IMR-90 (cell line): ENCODE measurements at regions not wholly inside any gene's neighbourhood (a gene's known extent, or its start where the extent isn't known, plus 50 kb on each side); places are given as distances from the start of the nearest gene placed in this dataset.

Experiments used
- ATAC-seq: fragments of 200-7000 bp; cut with Tn5 transposase; 2 replicates; pipeline ENCODE4 v1.9.1; 2020; ENCODE audit warnings: low read depth, mild to moderate bottlenecking, moderate library complexity
- BruUV-seq: library from RNA; stranded (reverse); fragments of 400-500 nt; replicated peaks from 2 replicates; lab custom pipeline; 2021; lab: Mats Ljungman, UMichigan
- CTCF ChIA-PET: fragments of 300-600 bp; formaldehyde crosslinking; extraction: SDS; loops from one replicate; lab custom pipeline; 2021; ENCODE audit warnings: antibody characterized with exemption; lab: Yijun Ruan, JAX
- POLR2A ChIA-PET: fragments of 300-600 bp; sonication (Branson Sonifier 250); formaldehyde crosslinking; loops from one replicate; lab custom pipeline; 2022; ENCODE audit warnings: antibody characterized with exemption; ENCODE audit not compliant: unreplicated experiment; lab: Charles Lee
- DNase-seq: peaks from one replicate; pipeline ENCODE4 v3.0.0; 2013
- H2AFZ ChIP-seq: replicated peaks from 2 replicates; pipeline ENCODE3; 2013; ENCODE audit warnings: low read length, mild to moderate bottlenecking; ENCODE audit not compliant: poor library complexity
- H2AK5ac ChIP-seq: 2 replicates; pipeline ENCODE4 v1.6.1; 2013; ENCODE audit warnings: low read depth, low read length, inconsistent platforms
- H2AK9ac ChIP-seq: replicated peaks from 2 replicates; pipeline ENCODE3; 2013; ENCODE audit warnings: mild to moderate bottlenecking, low read depth, low read length, moderate library complexity; ENCODE audit not compliant: poor library complexity
- H2BK120ac ChIP-seq: 2 replicates; pipeline ENCODE4 v1.6.1; 2013; ENCODE audit warnings: low read depth, low read length, inconsistent platforms
- H2BK15ac ChIP-seq: 3 replicates; pipeline ENCODE4 v1.6.1; 2013; ENCODE audit warnings: low read depth, low read length, inconsistent platforms
- H2BK20ac ChIP-seq: 2 replicates; pipeline ENCODE4 v1.6.1; 2013; ENCODE audit warnings: low read depth, mild to moderate bottlenecking, inconsistent platforms, low read length, moderate library complexity
- H2BK5ac ChIP-seq: 2 replicates; pipeline ENCODE4 v1.6.1; 2013; ENCODE audit warnings: mild to moderate bottlenecking, low read depth, low read length, inconsistent platforms; ENCODE audit not compliant: poor library complexity, severe bottlenecking
- H3K14ac ChIP-seq: replicated peaks from 2 replicates; pipeline ENCODE4 v1.6.1; 2013; ENCODE audit warnings: low read depth, low read length, inconsistent platforms
- H3K18ac ChIP-seq: 2 replicates; pipeline ENCODE4 v1.6.1; 2013; ENCODE audit warnings: low read depth, low read length, control low read depth
- H3K23ac ChIP-seq: 2 replicates; pipeline ENCODE4 v1.6.1; 2013; ENCODE audit warnings: low read depth, low read length, inconsistent platforms
- H3K27ac ChIP-seq: 2 replicates; pipeline ENCODE4 v1.5.1; 2013; ENCODE audit warnings: mild to moderate bottlenecking, control low read depth, low read length; ENCODE audit not compliant: insufficient read depth
- H3K27me3 ChIP-seq: 2 replicates; pipeline ENCODE4 v1.6.1; 2013; ENCODE audit warnings: low read length; ENCODE audit not compliant: control insufficient read depth, insufficient read depth
- H3K36me3 ChIP-seq: 2 replicates; pipeline ENCODE4 v1.6.1; 2013; ENCODE audit warnings: low read length, mixed read lengths; ENCODE audit not compliant: control insufficient read depth, insufficient read depth
- H3K4ac ChIP-seq: 2 replicates; pipeline ENCODE4 v1.6.1; 2013; ENCODE audit warnings: low read depth, low read length, inconsistent platforms
- H3K4me1 ChIP-seq: 2 replicates; pipeline ENCODE4 v1.6.1; 2013; ENCODE audit warnings: low read length, mixed read lengths; ENCODE audit not compliant: control insufficient read depth, insufficient read depth
- H3K4me2 ChIP-seq: 2 replicates; pipeline ENCODE4 v1.6.1; 2013; ENCODE audit warnings: low read depth, mild to moderate bottlenecking, control low read depth, low read length, moderate library complexity
- H3K4me3 ChIP-seq: 2 replicates; pipeline ENCODE4 v1.5.1; 2013; ENCODE audit warnings: low read depth, mild to moderate bottlenecking, control low read depth, low read length, moderate library complexity; ENCODE audit not compliant: insufficient read depth
- H3K56ac ChIP-seq: 2 replicates; pipeline ENCODE4 v1.6.1; 2013; ENCODE audit warnings: low read length, inconsistent platforms; ENCODE audit not compliant: insufficient read depth; ENCODE audit errors: extremely low read depth
- H3K79me1 ChIP-seq, 2 experiments: 2 replicates each; pipeline ENCODE4 v1.6.1; 2013; ENCODE audit warnings: low read length in 2 of 2, inconsistent platforms in 1 of 2, low read depth in 1 of 2
- H3K9ac ChIP-seq: 2 replicates; pipeline ENCODE4 v1.6.1; 2013; ENCODE audit warnings: low read depth, low read length, control low read depth
- H3K9me1 ChIP-seq: 2 replicates; pipeline ENCODE4 v1.6.1; 2013; ENCODE audit warnings: low read length, inconsistent platforms; ENCODE audit not compliant: insufficient read depth
- H3K9me3 ChIP-seq: 2 replicates; pipeline ENCODE4 v1.6.1; 2013; ENCODE audit warnings: low read length; ENCODE audit not compliant: control insufficient read depth, insufficient read depth
- H4K20me1 ChIP-seq: 2 replicates; pipeline ENCODE4 v1.6.1; 2013; ENCODE audit warnings: low read length, inconsistent platforms; ENCODE audit not compliant: insufficient read depth
- H4K5ac ChIP-seq: 2 replicates; pipeline ENCODE4 v1.6.1; 2013; ENCODE audit warnings: mild to moderate bottlenecking, low read depth, low read length, control low read depth
- H4K8ac ChIP-seq, 2 experiments: 2 replicates each; pipeline ENCODE4 v1.6.1; 2013; ENCODE audit warnings: low read depth in 2 of 2, low read length in 2 of 2, control low read depth in 1 of 2, inconsistent platforms in 1 of 2
- H4K91ac ChIP-seq: 2 replicates; pipeline ENCODE4 v1.6.1; 2013; ENCODE audit warnings: low read depth, low read length, inconsistent platforms; ENCODE audit not compliant: insufficient read depth
- CEBPB ChIP-seq: IDR thresholded peaks from 2 replicates; pipeline ENCODE4 v1.6.1; 2012; ENCODE audit warnings: low read depth, low read length, improper control_type of control experiment
- MAFK ChIP-seq: IDR thresholded peaks from 2 replicates; pipeline ENCODE4 v1.6.1; 2012; ENCODE audit warnings: low read depth, low read length, improper control_type of control experiment
- POLR2A ChIP-seq: IDR thresholded peaks from 2 replicates; pipeline ENCODE4 v1.6.1; 2012; ENCODE audit warnings: mild to moderate bottlenecking, low read depth, low read length
- RFX5 ChIP-seq: IDR thresholded peaks from 2 replicates; pipeline ENCODE4 v1.8.0; 2012; ENCODE audit warnings: low read depth, mild to moderate bottlenecking, low read length, moderate library complexity
- SMC3 ChIP-seq: fragments of 150-350 bp; IDR thresholded peaks from 2 replicates; pipeline ENCODE4 v1.6.1; 2016; ENCODE audit warnings: low read depth, mild to moderate bottlenecking, antibody characterized with exemption, low read length, moderate library complexity
- WGBS, 2 experiments: methylation state at CpG; one replicate each; pipeline versions ENCODE4 v1.1.5 to v1.1.7; 2013; ENCODE audit warnings: missing lambda C conversion rate in 2 of 2; ENCODE audit not compliant: insufficient read length in 1 of 2; ENCODE audit errors: extremely low coverage in 2 of 2; 5-methylcytosine and 5-hydroxymethylcytosine counted together
- dilution Hi-C: fragments of 300-500 bp; cut with HindIII; formaldehyde crosslinking; loops from one replicate; pipeline ENCODE4 v1.14.3; 2018; ENCODE audit warnings: low sequenced_read_pairs; ENCODE audit not compliant: unreplicated experiment
- in situ Hi-C: fragments of 300-500 bp; cut with MboI; formaldehyde crosslinking; loops from 3 replicates; pipeline ENCODE4 v1.14.3; 2019; ENCODE audit warnings: low sequenced_read_pairs, inconsistent platforms, mixed read lengths
- intact Hi-C: fragments of 100-400 bp; cut with micrococcal nuclease; formaldehyde crosslinking; loops from 2 replicates; pipeline ENCODE4 v1.10.0; 2022
- TF ChIP-seq, protein P1 (sequence below): fragments of 150-350 bp; IDR thresholded peaks from 2 replicates; pipeline ENCODE4 v1.6.1; 2016; ENCODE audit warnings: low read depth, mild to moderate bottlenecking, low read length, moderate library complexity, borderline replicate concordance

DNA sequence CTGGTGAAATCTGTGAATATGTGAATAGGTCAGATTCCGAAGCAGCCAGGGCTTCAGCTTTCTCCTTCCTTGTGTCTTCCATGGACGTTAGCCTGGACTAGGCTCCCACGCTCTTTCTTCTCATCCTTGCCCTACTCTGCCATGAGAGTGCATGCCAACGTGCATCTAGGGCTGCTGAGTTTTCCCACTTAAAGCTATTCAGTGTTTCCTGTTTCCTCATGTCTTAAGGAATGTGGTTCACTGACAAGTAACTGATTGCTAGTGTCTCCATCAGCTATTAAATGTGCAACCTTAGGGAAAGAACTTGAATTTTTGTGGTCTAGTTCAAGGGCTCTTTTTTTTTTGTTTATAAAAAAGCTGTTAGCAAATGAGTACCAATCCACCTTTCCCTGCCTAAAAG lies 642.3 kb upstream of the LINC00305 start:
- Histone ChIP-seq H2AK5ac (no peak overlapping the region), H4K20me1 (no peaks in the 10 kb centered on the region), H4K8ac (no peak overlapping the region), H3K4me3 (no peak overlapping the region), H3K18ac (no peak overlapping the region), H4K5ac (no peak overlapping the region), H4K91ac (no peak overlapping the region), H3K23ac (no peak overlapping the region), H3K56ac (no peak overlapping the region), H3K4me2 (no peak overlapping the region), H3K9me3 (peaks cover 3% of the 10 kb centered on the region), H2BK15ac (no peak overlapping the region), H2AK9ac (no peak overlapping the region), H3K36me3 (no peaks in the 10 kb centered on the region), H3K79me1 (no peaks in the 10 kb centered on the region), H3K4me1 (no peaks in the 10 kb centered on the region), H3K4ac (no peak overlapping the region), H3K27me3 (no peaks in the 10 kb centered on the region), H2BK120ac (no peak overlapping the region), H2AFZ (no peak overlapping the region), H2BK5ac (no peak overlapping the region), H2BK20ac (no peak overlapping the region), H3K14ac (no peak overlapping the region), H3K27ac (no peak overlapping the region), H3K9ac (no peak overlapping the region), H3K9me1 (no peaks in the 10 kb centered on the region)
- ATAC-seq: no peak
- WGBS, 2 experiments: no CpG with 5 or more reads among the region's 4 CpGs
- ChIA-PET CTCF (no interaction called here), POLR2A (no interaction called here)
- dilution Hi-C loops: no loop called here
- no peak for DNase-seq
- in situ Hi-C loops: loop anchor here (25.0 kb wide), 1 partner anchor 96 kb away; no protein-coding TSS in a partner anchor
- TF ChIP-seq MAFK (no peak), CEBPB (no peak), RFX5 (no peak), SMC3 (no peak), POLR2A (no peak)
- TF ChIP-seq, protein P1, sequence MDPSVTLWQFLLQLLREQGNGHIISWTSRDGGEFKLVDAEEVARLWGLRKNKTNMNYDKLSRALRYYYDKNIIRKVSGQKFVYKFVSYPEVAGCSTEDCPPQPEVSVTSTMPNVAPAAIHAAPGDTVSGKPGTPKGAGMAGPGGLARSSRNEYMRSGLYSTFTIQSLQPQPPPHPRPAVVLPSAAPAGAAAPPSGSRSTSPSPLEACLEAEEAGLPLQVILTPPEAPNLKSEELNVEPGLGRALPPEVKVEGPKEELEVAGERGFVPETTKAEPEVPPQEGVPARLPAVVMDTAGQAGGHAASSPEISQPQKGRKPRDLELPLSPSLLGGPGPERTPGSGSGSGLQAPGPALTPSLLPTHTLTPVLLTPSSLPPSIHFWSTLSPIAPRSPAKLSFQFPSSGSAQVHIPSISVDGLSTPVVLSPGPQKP: no peak
- intact Hi-C loops: no loop called here
- BruUV-seq: no TSS peak
